H9 (cell line): ENCODE measurements at regions not wholly inside any gene's neighbourhood (a gene's known extent, or its start where the extent isn't known, plus 50 kb on each side); places are given as distances from the start of the nearest gene placed in this dataset.

Experiments
- DNase-seq: peaks from one replicate; pipeline ENCODE4 v3.0.0-alpha.2; 2017
- H2AFZ ChIP-seq: one replicate; pipeline ENCODE4 v1.6.1; 2013; ENCODE audit warnings: mild to moderate bottlenecking, low read length, control low read depth, moderate library complexity
- H2AK5ac ChIP-seq: 2 replicates; pipeline ENCODE4 v1.6.1; 2013; ENCODE audit warnings: low read length, control low read depth, mixed read lengths; ENCODE audit not compliant: insufficient read length
- H2BK120ac ChIP-seq: one replicate; pipeline ENCODE4 v1.6.1; 2013; ENCODE audit warnings: low read depth, mild to moderate bottlenecking, low read length, control low read depth, inconsistent platforms; ENCODE audit not compliant: poor library complexity, severe bottlenecking
- H2BK12ac ChIP-seq: 2 replicates; pipeline ENCODE4 v1.6.1; 2013; ENCODE audit warnings: low read length, control low read depth, mixed read lengths, low read depth; ENCODE audit not compliant: insufficient read length
- H2BK15ac ChIP-seq: 2 replicates; pipeline ENCODE4 v1.6.1; 2013; ENCODE audit warnings: low read depth, low read length, control low read depth
- H2BK20ac ChIP-seq: one replicate; pipeline ENCODE4 v1.6.1; 2013; ENCODE audit warnings: low read depth, mild to moderate bottlenecking, low read length, control low read depth, inconsistent platforms; ENCODE audit not compliant: poor library complexity, severe bottlenecking
- H2BK5ac ChIP-seq: 2 replicates; pipeline ENCODE4 v1.6.1; 2013; ENCODE audit warnings: low read length, control low read depth, mixed read lengths; ENCODE audit not compliant: insufficient read length
- H3K14ac ChIP-seq: 2 replicates; pipeline ENCODE4 v1.6.1; 2013; ENCODE audit warnings: low read length, control low read depth; ENCODE audit not compliant: insufficient read depth
- H3K18ac ChIP-seq: 2 replicates; pipeline ENCODE4 v1.6.1; 2013; ENCODE audit warnings: low read depth, mild to moderate bottlenecking, mixed read lengths, low read length, control low read depth; ENCODE audit not compliant: insufficient read length
- H3K23ac ChIP-seq: 2 replicates; pipeline ENCODE4 v1.6.1; 2013; ENCODE audit warnings: low read length, control low read depth, mixed read lengths, low read depth; ENCODE audit not compliant: insufficient read length
- H3K23me2 ChIP-seq: 2 replicates; pipeline ENCODE4 v1.6.1; 2013; ENCODE audit warnings: low read depth, mild to moderate bottlenecking, mixed read lengths, low read length, control low read depth; ENCODE audit not compliant: insufficient read length, poor library complexity, severe bottlenecking
- H3K27ac ChIP-seq: 2 replicates; pipeline ENCODE4 v1.5.1; 2013; ENCODE audit warnings: low read length, control low read depth, mixed read lengths, low read depth; ENCODE audit not compliant: insufficient read length
- H3K27me3 ChIP-seq: 2 replicates; pipeline ENCODE4 v1.6.1; 2013; ENCODE audit warnings: low read length, control low read depth, inconsistent platforms; ENCODE audit not compliant: insufficient read depth
- H3K4ac ChIP-seq: 2 replicates; pipeline ENCODE4 v1.6.1; 2013; ENCODE audit warnings: low read depth, mild to moderate bottlenecking, control low read depth, inconsistent platforms, low read length, moderate library complexity
- H3K4me1 ChIP-seq: 2 replicates; pipeline ENCODE4 v1.6.1; 2013; ENCODE audit warnings: low read length, control low read depth, inconsistent platforms; ENCODE audit not compliant: insufficient read depth
- H3K4me2 ChIP-seq: 2 replicates; pipeline ENCODE4 v1.6.1; 2013; ENCODE audit warnings: low read length, control low read depth, mixed read lengths; ENCODE audit not compliant: insufficient read length, insufficient read depth
- H3K56ac ChIP-seq: 2 replicates; pipeline ENCODE4 v1.6.1; 2013; ENCODE audit warnings: low read depth, mild to moderate bottlenecking, mixed read lengths, low read length, control low read depth; ENCODE audit not compliant: insufficient read length
- H3K79me1 ChIP-seq: 2 replicates; pipeline ENCODE4 v1.6.1; 2013; ENCODE audit warnings: low read depth, mild to moderate bottlenecking, moderate library complexity, low read length, control low read depth, inconsistent platforms; ENCODE audit not compliant: insufficient read depth, poor library complexity, severe bottlenecking
- H3K79me2 ChIP-seq: 2 replicates; pipeline ENCODE4 v1.6.1; 2013; ENCODE audit warnings: low read length, control low read depth, inconsistent platforms; ENCODE audit not compliant: insufficient read depth
- H3K9ac ChIP-seq: 2 replicates; pipeline ENCODE4 v1.6.1; 2013; ENCODE audit warnings: low read length, control low read depth, mixed read lengths; ENCODE audit not compliant: insufficient read length; ENCODE audit errors: extremely low read depth
- H3K9me3 ChIP-seq: one replicate; pipeline ENCODE4 v1.6.1; 2013; ENCODE audit warnings: low read depth, low read length, inconsistent platforms; ENCODE audit not compliant: control insufficient read depth
- H3T11ph ChIP-seq: one replicate; pipeline ENCODE4 v1.6.1; 2013; ENCODE audit warnings: mild to moderate bottlenecking, low read length, control low read depth, inconsistent platforms
- H4K20me1 ChIP-seq: one replicate; pipeline ENCODE4 v1.6.1; 2013; ENCODE audit not compliant: control insufficient read depth, insufficient read length, insufficient read depth
- H4K5ac ChIP-seq: 2 replicates; pipeline ENCODE4 v1.6.1; 2013; ENCODE audit warnings: low read depth, mild to moderate bottlenecking, mixed read lengths, low read length, control low read depth; ENCODE audit not compliant: insufficient read length
- H4K8ac ChIP-seq: replicated peaks from 2 replicates; pipeline ENCODE4 v1.6.1; 2013; ENCODE audit warnings: low read length, control low read depth, mixed read lengths, low read depth; ENCODE audit not compliant: insufficient read length
- H4K91ac ChIP-seq: 2 replicates; pipeline ENCODE4 v1.6.1; 2013; ENCODE audit warnings: low read depth, mild to moderate bottlenecking, moderate library complexity, mixed read lengths, low read length, control low read depth; ENCODE audit not compliant: insufficient read length
- H3K27ac Mint-ChIP-seq, 3 experiments: 2 replicates in 2 of 3; 3 replicates in 1 of 3; pipeline ENCODE4 v1.8.0; 2020 to 2021; ENCODE audit warnings: mixed read lengths in 3 of 3, mild to moderate bottlenecking in 1 of 3, moderate library complexity in 1 of 3
- H3K27me3 Mint-ChIP-seq: 2 replicates; pipeline ENCODE4 v1.8.0; 2021; ENCODE audit warnings: low read depth, mild to moderate bottlenecking, moderate library complexity, mixed read lengths
- H3K36me3 Mint-ChIP-seq, 3 experiments: 2 replicates in 2 of 3; 3 replicates in 1 of 3; pipeline ENCODE4 v1.8.0; 2020 to 2021; ENCODE audit warnings: low read depth in 3 of 3, mixed read lengths in 3 of 3; ENCODE audit not compliant: insufficient read depth in 1 of 3
- H3K4me1 Mint-ChIP-seq, 2 experiments: 2 replicates each; pipeline ENCODE4 v1.8.0; 2020; ENCODE audit warnings: mixed read lengths in 2 of 2
- H3K4me3 Mint-ChIP-seq, 2 experiments: 2 replicates in 1 of 2; 3 replicates in 1 of 2; pipeline ENCODE4 v1.8.0; 2020 to 2021; ENCODE audit warnings: mild to moderate bottlenecking in 2 of 2, mixed read lengths in 2 of 2, moderate library complexity in 1 of 2
- H3K9me3 Mint-ChIP-seq, 2 experiments: 2 replicates in 1 of 2; 3 replicates in 1 of 2; pipeline ENCODE4 v1.8.0; 2020; ENCODE audit warnings: mild to moderate bottlenecking in 2 of 2, mixed read lengths in 2 of 2, moderate library complexity in 1 of 2
- WGBS: extraction: QIAGEN DNeasy Blood & Tissue Kit; methylation state at CpG from one replicate; pipeline ENCODE4 v1.1.7; 2013; ENCODE audit warnings: missing lambda C conversion rate, low lambda C conversion rate, mixed read lengths; ENCODE audit not compliant: insufficient read length; ENCODE audit errors: extremely low coverage; 5-methylcytosine and 5-hydroxymethylcytosine counted together
- TF ChIP-seq, protein P1 (sequence below): fragments of 200-600 bp; sonication (generic); conservative IDR thresholded peaks from 3 replicates; pipeline ENCODE4 v1.8.0; 2021; ENCODE audit warnings: antibody characterized with exemption, mild to moderate bottlenecking

DNA sequence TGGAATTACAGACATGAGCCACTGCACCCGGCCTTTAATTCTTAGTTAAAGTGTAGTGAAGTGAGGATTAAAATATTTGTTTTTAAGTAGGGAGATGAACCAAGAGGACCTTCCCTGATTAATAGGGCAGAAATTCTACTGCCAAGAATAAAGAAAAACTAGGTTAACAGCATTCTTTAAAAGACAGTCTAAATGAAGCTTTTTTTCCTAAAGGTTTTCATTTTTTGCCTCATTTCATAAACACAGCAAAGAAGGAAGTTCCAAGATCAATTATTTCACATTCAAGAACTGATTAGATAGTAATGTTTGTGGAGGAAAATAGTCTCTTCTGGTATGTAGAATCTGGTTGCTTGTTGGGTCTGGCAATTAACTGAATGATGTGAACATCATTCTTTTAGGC is 112.1 kb upstream of the ARSJ start:
- H3K79me2 ChIP-seq = no peaks in the 10 kb centered on the region
- Mint-ChIP-seq H3K27ac (no peak overlapping the region), H3K36me3 (peaks cover 0 to 12% (median 5%) of the 10 kb centered on the region in 3 experiments; a peak in 1 of 7 replicates), H3K9me3 (no peaks in the 10 kb centered on the region; a peak in 3 of 5 replicates), H3K4me3 (no peak overlapping the region), H3K27me3 (no peaks in the 10 kb centered on the region), H3K4me1 (peaks cover 3 to 6% of the 10 kb centered on the region in 2 experiments; a peak in 3 of 4 replicates)
- no peak overlapping the region for H2BK12ac ChIP-seq
- H3K4me1 ChIP-seq = no peaks in the 10 kb centered on the region
- WGBS = no CpG with 5 or more reads among the region's 1 CpG
- no peak overlapping the region for H2BK15ac ChIP-seq
- H3K27ac ChIP-seq = no peak overlapping the region
- TF ChIP-seq, protein P1, sequence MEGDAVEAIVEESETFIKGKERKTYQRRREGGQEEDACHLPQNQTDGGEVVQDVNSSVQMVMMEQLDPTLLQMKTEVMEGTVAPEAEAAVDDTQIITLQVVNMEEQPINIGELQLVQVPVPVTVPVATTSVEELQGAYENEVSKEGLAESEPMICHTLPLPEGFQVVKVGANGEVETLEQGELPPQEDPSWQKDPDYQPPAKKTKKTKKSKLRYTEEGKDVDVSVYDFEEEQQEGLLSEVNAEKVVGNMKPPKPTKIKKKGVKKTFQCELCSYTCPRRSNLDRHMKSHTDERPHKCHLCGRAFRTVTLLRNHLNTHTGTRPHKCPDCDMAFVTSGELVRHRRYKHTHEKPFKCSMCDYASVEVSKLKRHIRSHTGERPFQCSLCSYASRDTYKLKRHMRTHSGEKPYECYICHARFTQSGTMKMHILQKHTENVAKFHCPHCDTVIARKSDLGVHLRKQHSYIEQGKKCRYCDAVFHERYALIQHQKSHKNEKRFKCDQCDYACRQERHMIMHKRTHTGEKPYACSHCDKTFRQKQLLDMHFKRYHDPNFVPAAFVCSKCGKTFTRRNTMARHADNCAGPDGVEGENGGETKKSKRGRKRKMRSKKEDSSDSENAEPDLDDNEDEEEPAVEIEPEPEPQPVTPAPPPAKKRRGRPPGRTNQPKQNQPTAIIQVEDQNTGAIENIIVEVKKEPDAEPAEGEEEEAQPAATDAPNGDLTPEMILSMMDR = no peak
- H4K91ac ChIP-seq = no peak overlapping the region
- H4K5ac ChIP-seq = no peak overlapping the region
- H2BK20ac ChIP-seq = no peak overlapping the region
- H2AFZ ChIP-seq = no peak overlapping the region
- H3K56ac ChIP-seq = no peak overlapping the region
- H3K4me2 ChIP-seq = no peak overlapping the region
- H2BK120ac ChIP-seq = no peak overlapping the region
- no peaks in the 10 kb centered on the region for H3K79me1 ChIP-seq
- H3K14ac ChIP-seq = no peak overlapping the region
- no peak overlapping the region for H3K9ac ChIP-seq
- H4K20me1 ChIP-seq = no peaks in the 10 kb centered on the region
- H2AK5ac ChIP-seq = no peak overlapping the region
- DNase-seq = no peak
- no peak overlapping the region for H3K23ac ChIP-seq
- H2BK5ac ChIP-seq = no peak overlapping the region
- no peak overlapping the region for H4K8ac ChIP-seq
- H3T11ph ChIP-seq = no peak overlapping the region
- no peak overlapping the region for H3K18ac ChIP-seq
- no peaks in the 10 kb centered on the region for H3K23me2 ChIP-seq
- no peak overlapping the region for H3K4ac ChIP-seq
- H3K9me3 ChIP-seq = no peaks in the 10 kb centered on the region
- H3K27me3 ChIP-seq = no peaks in the 10 kb centered on the region
